Panc1 (cell line): ENCODE measurements at regions not wholly inside any gene's neighbourhood (a gene's known extent, or its start where the extent isn't known, plus 50 kb on each side); places are given as distances from the start of the nearest gene placed in this dataset.

Source experiments
- CTCF ChIP-seq: fragments of 450-650 bp; IDR thresholded peaks from 2 replicates; pipeline ENCODE4 v1.5.1; 2017; ENCODE audit warnings: mild to moderate bottlenecking
- POLR2AphosphoS5 ChIP-seq: IDR thresholded peaks from 2 replicates; pipeline ENCODE4 v1.6.1; 2012; ENCODE audit warnings: mild to moderate bottlenecking, low read depth, low read length, moderate library complexity
- REST ChIP-seq, 2 experiments: IDR thresholded peaks; 2 replicates each; pipeline ENCODE4 v1.6.1; 2011 to 2012; ENCODE audit warnings: low read depth in 2 of 2, control low read depth in 1 of 2, low read length in 1 of 2, mild to moderate bottlenecking in 1 of 2, moderate library complexity in 1 of 2; ENCODE audit not compliant: insufficient read depth in 1 of 2
- TCF7L2 ChIP-seq: IDR thresholded peaks from 2 replicates; pipeline ENCODE4 v1.6.1; 2011; ENCODE audit warnings: mild to moderate bottlenecking, low read depth, low read length, inconsistent platforms

GRCh38 chr10:2625094-2625493 lies 442.3 kb upstream of the PFKP start:
- TF ChIP-seq CTCF (no peak), POLR2AphosphoS5 (no peak), TCF7L2 (no peak), REST (IDR thresholded peaks at IDR 0.05; ENCODE audit: insufficient read depth in 1 of 2, low read depth in 2 of 2, low read length in 1 of 2) (no peak)
